GM18858 (cell line): ENCODE measurements at regions not wholly inside any gene's neighbourhood (a gene's known extent, or its start where the extent isn't known, plus 50 kb on each side); places are given as distances from the start of the nearest gene placed in this dataset.

ENCODE experiments used
- ATAC-seq: cut with Tn5 transposase; IDR thresholded peaks from one replicate; pipeline ENCODE4 v1.9.1; 2021; ENCODE audit not compliant: unreplicated experiment

- ATAC-seq: no peak
These were observed 159.6 kb upstream of the ANK2 start for GRCh38 chr4:112889619-112890527.

- ATAC-seq: no peak
These were observed 155.0 kb upstream of the ANK2 start for GRCh38 chr4:112894480-112894879.

GRCh38 chr4:112894951-112895350 is 154.5 kb upstream of the ANK2 start:
- no peak for ATAC-seq

- ATAC-seq: peak; percentile 65
These were observed 153.4 kb upstream of the ANK2 start for GRCh38 chr4:112895811-112896608.

GRCh38 chr4:112896609-112897190 is 152.8 kb upstream of the ANK2 start:
- no peak for ATAC-seq

GRCh38 chr4:112897543-112897942 is 151.9 kb upstream of the ANK2 start:
- ATAC-seq: no peak

- no peak for ATAC-seq
These were observed 150.9 kb upstream of the ANK2 start for GRCh38 chr4:112898357-112899141.

- no peak for ATAC-seq
These were observed 149.0 kb upstream of the ANK2 start for GRCh38 chr4:112900416-112900815.

GRCh38 chr4:112901962-112902411 is 147.5 kb upstream of the ANK2 start:
- no peak for ATAC-seq

- ATAC-seq: no peak
These were observed 143.7 kb upstream of the ANK2 start for GRCh38 chr4:112905728-112906127.

- no peak for ATAC-seq
These were observed 140.9 kb upstream of the ANK2 start for GRCh38 chr4:112908511-112908910.

GRCh38 chr4:112910109-112910736 is 139.2 kb upstream of the ANK2 start:
- ATAC-seq: no peak

- no peak for ATAC-seq
These were observed 132.6 kb upstream of the ANK2 start for GRCh38 chr4:112916868-112917267.

- ATAC-seq: no peak
These were observed 125.9 kb upstream of the ANK2 start for GRCh38 chr4:112923516-112923915.

GRCh38 chr4:112926819-112927218 is 122.6 kb upstream of the ANK2 start:
- ATAC-seq: no peak

- ATAC-seq: no peak
These were observed 121.9 kb upstream of the ANK2 start for GRCh38 chr4:112927544-112927943.

GRCh38 chr4:112931001-112931400 is 118.5 kb upstream of the ANK2 start:
- ATAC-seq: no peak

- ATAC-seq: no peak
These were observed 115.7 kb upstream of the ANK2 start for GRCh38 chr4:112933790-112934189.

- no peak for ATAC-seq
These were observed 110.9 kb upstream of the ANK2 start for GRCh38 chr4:112938461-112939058.

- ATAC-seq: no peak
These were observed 109.6 kb upstream of the ANK2 start for GRCh38 chr4:112939901-112940300.
